Vagina (tissue), 2 donors: ENCODE measurements at regions not wholly inside any gene's neighbourhood (a gene's known extent, or its start where the extent isn't known, plus 50 kb on each side); places are given as distances from the start of the nearest gene placed in this dataset.

Experiments used
- DNase-seq, 2 donors: peaks; one replicate each; pipeline ENCODE4 v3.0.0-alpha.2; 2017; ENCODE audit errors: extremely low spot score in 2 of 2
- H3K27ac ChIP-seq: fragments of 200-600 bp; sonication (generic); one replicate; pipeline ENCODE4 v1.5.1; 2019
- H3K27me3 ChIP-seq: fragments of 200-600 bp; sonication (generic); one replicate; pipeline ENCODE4 v1.5.1; 2019
- H3K36me3 ChIP-seq, 2 donors: fragments of 200-600 bp; sonication (generic); one replicate each; pipeline ENCODE4 v1.5.1; 2017 to 2019
- H3K4me1 ChIP-seq: fragments of 200-600 bp; sonication (generic); one replicate; pipeline ENCODE4 v1.5.1; 2019
- H3K4me3 ChIP-seq, 2 donors: fragments of 200-600 bp; sonication (generic); 1 replicate in 1 of 2; 2 replicates in 1 of 2; pipeline ENCODE4 v1.5.1; 2016 to 2019
- H3K9me3 ChIP-seq: fragments of 200-600 bp; sonication (generic); one replicate; pipeline ENCODE4 v1.5.1; 2019
- POLR2A ChIP-seq, 2 donors: fragments of 450-650 bp; IDR thresholded peaks; one replicate each; pipeline ENCODE4 v1.6.1; 2017; ENCODE audit warnings: antibody characterized with exemption in 2 of 2, mild to moderate bottlenecking in 2 of 2, moderate library complexity in 2 of 2
- POLR2AphosphoS5 ChIP-seq, 2 donors: sonication (generic); formaldehyde crosslinking; IDR thresholded peaks; one replicate each; pipeline ENCODE4 v1.9.0; 2017; ENCODE audit warnings: antibody characterized with exemption in 2 of 2, mild to moderate bottlenecking in 2 of 2, low read depth in 1 of 2; ENCODE audit not compliant: insufficient read depth in 1 of 2
- intact Hi-C: fragments of 100-400 bp; cut with DNase I; formaldehyde crosslinking; loops from one replicate; pipeline ENCODE4 v1.15.1; 2023
- TF ChIP-seq, protein P1 (sequence below), 3 experiments: fragments of 450-650 bp in 2 of 3; fragments of 200-600 bp in 1 of 3; sonication (generic) in 1 of 3; IDR thresholded peaks; one replicate each; pipeline ENCODE4 v1.5.1; 2017 to 2019; ENCODE audit warnings: antibody characterized with exemption in 3 of 3, mild to moderate bottlenecking in 2 of 3, moderate library complexity in 2 of 3

DNA sequence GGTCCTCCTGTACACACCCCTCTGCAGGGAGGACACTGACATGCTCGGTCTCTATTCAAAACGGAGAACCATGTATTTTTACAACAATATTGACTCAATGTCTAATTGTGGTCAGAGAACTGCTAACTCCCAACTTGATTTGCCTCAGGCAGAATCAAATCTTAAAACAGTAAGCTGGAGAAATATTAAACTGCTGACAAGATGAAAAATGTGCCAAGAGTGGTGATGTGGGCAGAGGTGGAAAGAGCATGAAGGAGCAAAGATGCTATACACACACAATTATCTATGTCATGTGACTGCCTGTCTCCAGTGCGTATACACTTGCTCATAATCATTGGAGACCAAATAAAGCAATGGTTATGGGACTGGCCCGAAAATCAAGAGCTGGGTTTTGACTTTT is 556.1 kb upstream of the ZNF608 start:
- no peak overlapping the region for H3K4me3 ChIP-seq
- no peaks in the 10 kb centered on the region for H3K27me3 ChIP-seq
- H3K27ac ChIP-seq = no peak overlapping the region
- no peaks in the 10 kb centered on the region for H3K36me3 ChIP-seq
- H3K9me3 ChIP-seq = no peaks in the 10 kb centered on the region
- DNase-seq = no peak
- intact Hi-C loops = no loop called here
- H3K4me1 ChIP-seq = no peaks in the 10 kb centered on the region
- TF ChIP-seq POLR2A (IDR thresholded peaks at IDR 0.05) (no peak), POLR2AphosphoS5 (IDR thresholded peaks at IDR 0.05; ENCODE audit: insufficient read depth in 1 of 2, low read depth in 1 of 2) (no peak)
- TF ChIP-seq, protein P1, sequence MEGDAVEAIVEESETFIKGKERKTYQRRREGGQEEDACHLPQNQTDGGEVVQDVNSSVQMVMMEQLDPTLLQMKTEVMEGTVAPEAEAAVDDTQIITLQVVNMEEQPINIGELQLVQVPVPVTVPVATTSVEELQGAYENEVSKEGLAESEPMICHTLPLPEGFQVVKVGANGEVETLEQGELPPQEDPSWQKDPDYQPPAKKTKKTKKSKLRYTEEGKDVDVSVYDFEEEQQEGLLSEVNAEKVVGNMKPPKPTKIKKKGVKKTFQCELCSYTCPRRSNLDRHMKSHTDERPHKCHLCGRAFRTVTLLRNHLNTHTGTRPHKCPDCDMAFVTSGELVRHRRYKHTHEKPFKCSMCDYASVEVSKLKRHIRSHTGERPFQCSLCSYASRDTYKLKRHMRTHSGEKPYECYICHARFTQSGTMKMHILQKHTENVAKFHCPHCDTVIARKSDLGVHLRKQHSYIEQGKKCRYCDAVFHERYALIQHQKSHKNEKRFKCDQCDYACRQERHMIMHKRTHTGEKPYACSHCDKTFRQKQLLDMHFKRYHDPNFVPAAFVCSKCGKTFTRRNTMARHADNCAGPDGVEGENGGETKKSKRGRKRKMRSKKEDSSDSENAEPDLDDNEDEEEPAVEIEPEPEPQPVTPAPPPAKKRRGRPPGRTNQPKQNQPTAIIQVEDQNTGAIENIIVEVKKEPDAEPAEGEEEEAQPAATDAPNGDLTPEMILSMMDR (IDR thresholded peaks at IDR 0.05) = no peak

DNA sequence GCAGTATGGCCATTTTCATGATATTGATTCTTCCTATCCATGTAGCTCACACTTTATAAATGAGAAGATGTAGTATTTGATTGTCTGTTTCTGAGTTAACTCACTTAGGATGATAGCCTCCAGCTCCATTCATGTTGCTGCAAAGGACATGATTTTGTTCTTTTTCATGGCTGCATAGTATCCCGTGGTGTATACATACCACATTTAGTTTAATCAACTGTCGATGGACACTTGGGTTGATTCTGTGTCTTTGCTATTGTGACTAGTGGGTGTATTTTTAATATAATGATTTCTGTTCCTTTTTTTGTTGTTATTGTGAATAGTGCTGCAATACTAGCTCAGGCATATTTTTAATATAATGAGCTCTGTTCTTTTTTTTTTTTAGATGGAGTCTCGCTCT is 560.3 kb upstream of the ZNF608 start:
- no peak for DNase-seq
- Histone ChIP-seq H3K4me1 (no peaks in the 10 kb centered on the region), H3K4me3 (no peak overlapping the region), H3K9me3 (no peaks in the 10 kb centered on the region), H3K27ac (no peak overlapping the region), H3K27me3 (no peaks in the 10 kb centered on the region), H3K36me3 (no peaks in the 10 kb centered on the region)
- TF ChIP-seq POLR2A (IDR thresholded peaks at IDR 0.05) (no peak), POLR2AphosphoS5 (IDR thresholded peaks at IDR 0.05; ENCODE audit: insufficient read depth in 1 of 2, low read depth in 1 of 2) (no peak)
- TF ChIP-seq, protein P1 (IDR thresholded peaks at IDR 0.05) = no peak
- intact Hi-C loops = no loop called here

DNA sequence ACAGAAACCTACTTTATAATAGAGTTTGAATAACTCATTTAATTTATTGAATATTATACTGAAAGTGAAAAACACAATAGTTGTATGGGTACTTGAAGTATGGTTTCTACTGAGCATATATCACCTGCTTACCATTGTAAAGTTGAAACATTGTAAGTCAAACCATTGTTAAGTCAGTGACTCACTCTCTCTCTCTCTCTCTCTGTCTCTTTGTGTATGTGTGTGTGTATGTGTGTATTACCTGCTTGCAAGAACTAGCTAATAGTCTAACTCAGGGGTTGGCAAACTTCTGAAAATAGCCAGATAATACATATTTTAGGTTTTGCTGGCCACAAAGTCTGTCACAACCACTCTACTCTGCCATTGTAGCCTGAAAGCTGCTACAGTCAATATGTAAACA is 564.3 kb upstream of the ZNF608 start:
- intact Hi-C loops = no loop called here
- Histone ChIP-seq H3K4me1 (no peaks in the 10 kb centered on the region), H3K9me3 (no peaks in the 10 kb centered on the region), H3K27ac (no peak overlapping the region), H3K36me3 (no peaks in the 10 kb centered on the region), H3K27me3 (no peaks in the 10 kb centered on the region), H3K4me3 (no peak overlapping the region)
- TF ChIP-seq, protein P1 (IDR thresholded peaks at IDR 0.05) = no peak
- TF ChIP-seq POLR2AphosphoS5 (IDR thresholded peaks at IDR 0.05; ENCODE audit: insufficient read depth in 1 of 2, low read depth in 1 of 2) (no peak), POLR2A (IDR thresholded peaks at IDR 0.05) (no peak)
- DNase-seq = no peak

DNA sequence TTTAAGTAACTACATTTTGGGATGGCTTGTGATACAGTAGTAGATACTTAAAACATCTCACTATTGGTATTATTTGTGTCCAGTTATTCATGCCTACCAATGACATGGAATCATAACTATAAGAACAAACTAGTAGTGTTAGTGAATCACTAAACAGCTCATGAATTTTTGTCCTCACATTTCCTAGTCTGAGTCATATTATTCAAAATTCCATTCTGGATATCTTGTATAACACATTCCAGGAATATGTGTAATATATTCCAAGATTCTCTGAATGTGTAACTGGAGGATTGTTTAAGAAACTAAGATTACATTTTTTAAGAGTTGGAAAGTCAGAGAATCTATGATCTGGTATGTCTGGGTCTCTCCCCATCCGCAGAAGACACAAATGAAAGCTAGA is 565.3 kb upstream of the ZNF608 start:
- no peaks in the 10 kb centered on the region for H3K4me1 ChIP-seq
- H3K36me3 ChIP-seq = no peaks in the 10 kb centered on the region
- TF ChIP-seq POLR2A (IDR thresholded peaks at IDR 0.05) = no peak
- no peak for TF ChIP-seq POLR2AphosphoS5 (IDR thresholded peaks at IDR 0.05; ENCODE audit: insufficient read depth in 1 of 2, low read depth in 1 of 2)
- TF ChIP-seq, protein P1 (IDR thresholded peaks at IDR 0.05) = no peak
- H3K9me3 ChIP-seq = no peaks in the 10 kb centered on the region
- no peak overlapping the region for H3K4me3 ChIP-seq
- no peak overlapping the region for H3K27ac ChIP-seq
- no peaks in the 10 kb centered on the region for H3K27me3 ChIP-seq
- intact Hi-C loops = no loop called here
- no peak for DNase-seq

DNA sequence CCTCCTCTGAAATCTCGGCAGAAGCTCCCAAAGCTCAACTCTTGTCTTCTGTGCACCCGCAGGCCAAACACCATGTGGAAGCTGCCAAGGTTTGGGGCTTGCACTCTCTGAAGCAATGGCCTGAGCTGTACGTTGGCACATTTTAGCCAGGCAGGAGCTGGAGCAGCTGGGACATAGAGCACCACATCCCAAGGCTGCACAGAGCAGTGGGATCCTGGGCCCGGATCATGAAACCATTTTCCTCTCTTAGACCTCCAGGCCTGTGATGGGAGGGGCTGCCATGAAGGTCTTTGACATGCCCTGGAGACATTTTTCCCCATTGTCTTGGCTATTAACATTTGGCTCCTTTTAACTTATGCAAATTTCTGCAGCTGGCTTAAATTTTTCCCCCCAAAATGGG is 567.1 kb upstream of the ZNF608 start:
- no peaks in the 10 kb centered on the region for H3K27me3 ChIP-seq
- no peak overlapping the region for H3K4me3 ChIP-seq
- intact Hi-C loops = no loop called here
- no peak for DNase-seq
- H3K9me3 ChIP-seq = no peaks in the 10 kb centered on the region
- TF ChIP-seq POLR2AphosphoS5 (IDR thresholded peaks at IDR 0.05; ENCODE audit: insufficient read depth in 1 of 2, low read depth in 1 of 2) = no peak
- TF ChIP-seq, protein P1 (IDR thresholded peaks at IDR 0.05) = no peak
- H3K27ac ChIP-seq = no peak overlapping the region
- no peaks in the 10 kb centered on the region for H3K36me3 ChIP-seq
- H3K4me1 ChIP-seq = no peaks in the 10 kb centered on the region
